K562 (cell line): ENCODE measurements at regions not wholly inside any gene's neighbourhood (a gene's known extent, or its start where the extent isn't known, plus 50 kb on each side); places are given as distances from the start of the nearest gene placed in this dataset.

Experiments used
- ATAC-seq: fragments of 200-7000 bp; cut with Tn5 transposase; 3 replicates; pipeline ENCODE4 v1.9.1; 2020; ENCODE audit warnings: moderate library complexity
- BruUV-seq: library from RNA; stranded (reverse); fragments of 400-500 nt; replicated peaks from 2 replicates; lab custom pipeline; 2021; lab: Mats Ljungman, UMichigan
- CTCF ChIA-PET: fragments of 300-600 bp; formaldehyde crosslinking; extraction: SDS; loops from one replicate; lab custom pipeline; 2021; ENCODE audit warnings: low intra/inter-chr PET ratio; lab: Yijun Ruan, JAX
- POLR2A ChIA-PET: fragments of 300-600, 350-650 bp; sonication (Branson Sonifier 250); formaldehyde crosslinking; extraction: SDS; loops from one replicate; lab custom pipeline; 2021; ENCODE audit warnings: antibody characterized with exemption, inconsistent platforms; lab: Yijun Ruan, JAX
- DNase-seq, 4 experiments: peaks; one replicate each; pipeline versions ENCODE4 v3.0.0 to v3.0.0-alpha.2; 2011 to 2018; ENCODE audit warnings: low spot score in 3 of 4, mixed read lengths in 3 of 4; ENCODE audit errors: extremely low read depth in 1 of 4
- FAIRE-seq: peaks from 2 replicates; lab custom pipeline; 2011; peaks lifted over from hg19 to GRCh38; lab: Jason Lieb, UNC
- H2AFZ ChIP-seq: 2 replicates; pipeline ENCODE4 v1.6.0; 2011; ENCODE audit warnings: low read depth, low read length, control low read depth, inconsistent platforms
- H3K27ac ChIP-seq: fragments of 200-600 bp; 3 replicates; pipeline ENCODE4 v1.8.0; 2011; ENCODE audit warnings: low read depth, mild to moderate bottlenecking, control low read depth, inconsistent platforms, low read length, moderate library complexity, mixed read lengths; ENCODE audit errors: extremely low read depth
- H3K27me3 ChIP-seq, 2 experiments: fragments of 300-600 bp in 1 of 2; 2 replicates in 1 of 2; 3 replicates in 1 of 2; pipeline versions ENCODE4 v1.6.0 to v1.8.0; 2011; ENCODE audit warnings: inconsistent platforms in 2 of 2, low read length in 2 of 2, mild to moderate bottlenecking in 1 of 2, mixed read lengths in 1 of 2, moderate library complexity in 1 of 2; ENCODE audit not compliant: control insufficient read depth in 2 of 2, insufficient read depth in 2 of 2
- H3K36me3 ChIP-seq: fragments of 300-600 bp; 3 replicates; pipeline ENCODE4 v1.8.0; 2011; ENCODE audit warnings: mild to moderate bottlenecking, low read length, inconsistent platforms; ENCODE audit not compliant: control insufficient read depth, insufficient read depth
- H3K4me1 ChIP-seq, 2 experiments: fragments of 200-600 bp in 1 of 2; replicated peaks in 1 of 2; 2 replicates in 1 of 2; 3 replicates in 1 of 2; pipeline versions ENCODE4 v1.5.1 to v1.8.0; 2011; ENCODE audit warnings: inconsistent platforms in 2 of 2, low read length in 2 of 2, mild to moderate bottlenecking in 1 of 2, mixed read lengths in 1 of 2, moderate library complexity in 1 of 2; ENCODE audit not compliant: control insufficient read depth in 2 of 2, insufficient read depth in 2 of 2
- H3K4me2 ChIP-seq: 2 replicates; pipeline ENCODE4 v1.6.1; 2011; ENCODE audit warnings: low read length, control low read depth, inconsistent platforms, mixed read lengths; ENCODE audit not compliant: insufficient read depth
- H3K4me3 ChIP-seq: fragments of 200-600 bp; sonication (generic), shearing (Covaris generic); 2 replicates; pipeline ENCODE4 v1.5.1; 2016; ENCODE audit warnings: control low read depth, inconsistent platforms
- H3K79me2 ChIP-seq: fragments of 200-600 bp; 3 replicates; pipeline ENCODE4 v1.8.0; 2011; ENCODE audit warnings: low read length, inconsistent platforms; ENCODE audit not compliant: control insufficient read depth, insufficient read depth
- H3K9ac ChIP-seq, 2 experiments: 2 replicates each; pipeline versions ENCODE4 v1.6.0 to v1.6.1; 2011; ENCODE audit warnings: low read depth in 2 of 2, low read length in 2 of 2, control low read depth in 1 of 2, inconsistent platforms in 1 of 2, mild to moderate bottlenecking in 1 of 2, mixed read lengths in 1 of 2; ENCODE audit not compliant: insufficient read depth in 1 of 2
- H3K9me1 ChIP-seq: one replicate; pipeline ENCODE4 v1.6.0; 2011; ENCODE audit warnings: inconsistent platforms, mild to moderate bottlenecking, low read length, moderate library complexity; ENCODE audit not compliant: control insufficient read depth, insufficient read depth
- H3K9me3 ChIP-seq: replicated peaks from 2 replicates; pipeline ENCODE4 v1.5.1; 2011; ENCODE audit warnings: low read depth, low read length, inconsistent platforms; ENCODE audit not compliant: control insufficient read depth, insufficient read depth
- H4K20me1 ChIP-seq: replicated peaks from 2 replicates; pipeline ENCODE4 v1.6.1; 2011; ENCODE audit warnings: low read length, inconsistent platforms, mixed read lengths; ENCODE audit not compliant: control insufficient read depth, insufficient read depth
- ATF1 ChIP-seq, 2 experiments: fragments of 450-650 bp in 1 of 2; IDR thresholded peaks; 2 replicates each; pipeline ENCODE4 v1.6.1; 2016; ENCODE audit warnings: missing compliant biosample characterization in 1 of 2, missing genetic modification characterization in 1 of 2
- GATA2 ChIP-seq: sonication (generic); formaldehyde crosslinking; IDR thresholded peaks from 2 replicates; pipeline ENCODE4 v1.4.0; 2020; ENCODE audit warnings: mild to moderate bottlenecking, missing genetic modification reagents
- GTF2F1 ChIP-seq: IDR thresholded peaks from 2 replicates; pipeline ENCODE4 v1.6.1; 2011; ENCODE audit warnings: low read depth, low read length, improper control_type of control experiment
- HNRNPL ChIP-seq: fragments of 200-400 bp; formaldehyde crosslinking; IDR thresholded peaks from 2 replicates; pipeline ENCODE4 v1.6.1; 2017; ENCODE audit warnings: low read depth, mild to moderate bottlenecking, low read length
- MAZ ChIP-seq, 2 experiments: fragments of 450-650 bp in 1 of 2; sonication (generic) in 1 of 2; formaldehyde crosslinking; IDR thresholded peaks in 1 of 2; conservative IDR thresholded peaks in 1 of 2; 2 replicates each; pipeline versions ENCODE4 v1.4.0 to v1.5.0; 2020; ENCODE audit warnings: mild to moderate bottlenecking in 1 of 2, missing genetic modification reagents in 1 of 2
- MED1 ChIP-seq: sonication (generic); formaldehyde crosslinking; IDR thresholded peaks from 2 replicates; pipeline ENCODE4 v1.8.1; 2023; ENCODE audit warnings: missing genetic modification reagents, borderline replicate concordance
- NR1H2 ChIP-seq: sonication (generic); formaldehyde crosslinking; IDR thresholded peaks from 2 replicates; pipeline ENCODE4 v1.4.0; 2020; ENCODE audit warnings: mild to moderate bottlenecking, missing genetic modification reagents
- NR2C2 ChIP-seq, 2 experiments: fragments of 200-800 bp in 1 of 2; sonication (Bioruptor generic) in 1 of 2; sonication (generic) in 1 of 2; formaldehyde crosslinking in 1 of 2; IDR thresholded peaks; 2 replicates each; pipeline versions ENCODE4 v1.6.1 to v1.8.0; 2016 to 2022; ENCODE audit warnings: mild to moderate bottlenecking in 1 of 2, missing compliant biosample characterization in 1 of 2, missing genetic modification characterization in 1 of 2, missing genetic modification reagents in 1 of 2
- POLR2B ChIP-seq: fragments of 450-650 bp; IDR thresholded peaks from 2 replicates; pipeline ENCODE4 v1.6.1; 2018; ENCODE audit warnings: low read depth; ENCODE audit not compliant: partially characterized antibody
- RBM17 ChIP-seq: fragments of 200-400 bp; formaldehyde crosslinking; IDR thresholded peaks from 2 replicates; pipeline ENCODE4 v1.6.1; 2017; ENCODE audit warnings: low read depth, mild to moderate bottlenecking, low read length, borderline replicate concordance
- RCOR1 ChIP-seq, 2 experiments: IDR thresholded peaks; 2 replicates each; pipeline ENCODE4 v1.6.1; 2012; ENCODE audit warnings: low read depth in 2 of 2, low read length in 2 of 2, borderline replicate concordance in 1 of 2, improper control_type of control experiment in 1 of 2
- SRSF3 ChIP-seq: fragments of 200-400 bp; formaldehyde crosslinking; IDR thresholded peaks from 2 replicates; pipeline ENCODE4 v1.6.1; 2016; ENCODE audit warnings: mild to moderate bottlenecking, low read length, moderate library complexity; ENCODE audit not compliant: insufficient read depth
- ZNF197 ChIP-seq: fragments of 200-800 bp; sonication (Bioruptor generic); IDR thresholded peaks from 2 replicates; pipeline ENCODE4 v1.6.1; 2016; ENCODE audit warnings: low read depth, missing genetic modification characterization, missing compliant biosample characterization
- ZNF23 ChIP-seq: fragments of 250-450 bp; sonication (Bioruptor Pico); IDR thresholded peaks from 2 replicates; pipeline ENCODE4 v1.4.0; 2020; ENCODE audit warnings: mild to moderate bottlenecking
- ZNF436 ChIP-seq: fragments of 250-450, 450-650 bp; sonication (Bioruptor Pico); formaldehyde crosslinking; IDR thresholded peaks from 2 replicates; pipeline ENCODE4 v1.7.0; 2020; ENCODE audit warnings: mild to moderate bottlenecking
- ZNF695 ChIP-seq: fragments of 450-650 bp; formaldehyde crosslinking; IDR thresholded peaks from 2 replicates; pipeline ENCODE4 v1.4.0; 2020; ENCODE audit warnings: mild to moderate bottlenecking, moderate library complexity
- ZNF79 ChIP-seq: fragments of 250-450 bp; sonication (Bioruptor Pico); IDR thresholded peaks from 2 replicates; pipeline ENCODE4 v1.4.0; 2020; ENCODE audit warnings: low read depth, mild to moderate bottlenecking, moderate library complexity
- ZSCAN29 ChIP-seq: fragments of 450-650 bp; IDR thresholded peaks from 2 replicates; pipeline ENCODE4 v1.6.1; 2017
- WGBS: fragments of 100-300 bp; shearing (Covaris generic); methylation state at CpG from one replicate; pipeline ENCODE4 v1.1.6; 2016; ENCODE audit warnings: low coverage, mixed read lengths; ENCODE audit not compliant: insufficient coverage; ENCODE audit errors: missing lambda C conversion rate; 5-methylcytosine and 5-hydroxymethylcytosine counted together
- in situ Hi-C: fragments of 300-500 bp; cut with MboI; formaldehyde crosslinking; loops from 4 replicates; pipeline ENCODE4 v1.15.0; 2018; ENCODE audit warnings: inconsistent platforms, mixed read lengths
- intact Hi-C: fragments of 100-400 bp; cut with micrococcal nuclease; formaldehyde crosslinking; loops from 2 replicates; pipeline ENCODE4 v1.14.2; 2022
- TF ChIP-seq, protein P1 (sequence below), 2 experiments: IDR thresholded peaks in 1 of 2; conservative IDR thresholded peaks in 1 of 2; 2 replicates each; pipeline ENCODE4 v1.6.1; 2016; ENCODE audit warnings: low read depth in 2 of 2, mild to moderate bottlenecking in 1 of 2, missing compliant biosample characterization in 1 of 2, missing genetic modification characterization in 1 of 2, moderate library complexity in 1 of 2
- TF ChIP-seq, protein P2 (sequence below): fragments of 250-450 bp; sonication (Bioruptor Pico); IDR thresholded peaks from 2 replicates; pipeline ENCODE4 v1.9.0; 2021; ENCODE audit warnings: mild to moderate bottlenecking

DNA sequence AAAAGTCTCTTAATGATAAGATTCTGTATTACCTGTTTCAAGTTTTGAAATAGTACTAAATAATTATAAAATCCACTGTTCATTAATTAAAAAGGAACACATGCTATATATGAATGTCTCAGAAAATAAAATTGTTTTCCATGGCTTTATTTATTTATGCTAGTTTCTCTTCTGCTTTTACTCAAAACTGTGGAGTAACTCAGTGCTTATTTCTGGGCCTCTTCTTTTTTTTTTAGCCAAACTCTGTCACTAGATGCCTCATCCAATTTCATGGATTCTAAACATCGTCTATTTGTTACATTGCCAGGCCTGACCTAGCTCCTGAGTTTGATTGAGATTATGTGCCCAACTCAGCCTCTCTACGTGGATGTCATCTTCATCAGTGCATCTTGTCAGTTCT, 1509.7 kb downstream of the MAT2B start (continued):
- TF ChIP-seq, protein P1, sequence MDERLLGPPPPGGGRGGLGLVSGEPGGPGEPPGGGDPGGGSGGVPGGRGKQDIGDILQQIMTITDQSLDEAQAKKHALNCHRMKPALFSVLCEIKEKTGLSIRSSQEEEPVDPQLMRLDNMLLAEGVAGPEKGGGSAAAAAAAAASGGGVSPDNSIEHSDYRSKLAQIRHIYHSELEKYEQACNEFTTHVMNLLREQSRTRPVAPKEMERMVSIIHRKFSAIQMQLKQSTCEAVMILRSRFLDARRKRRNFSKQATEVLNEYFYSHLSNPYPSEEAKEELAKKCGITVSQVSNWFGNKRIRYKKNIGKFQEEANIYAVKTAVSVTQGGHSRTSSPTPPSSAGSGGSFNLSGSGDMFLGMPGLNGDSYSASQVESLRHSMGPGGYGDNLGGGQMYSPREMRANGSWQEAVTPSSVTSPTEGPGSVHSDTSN (CRISPR knock-in tag; IDR thresholded peaks at IDR 0.05; ENCODE audit: low read depth): no peak
- TF ChIP-seq, protein P1 (tag; conservative IDR thresholded peaks at IDR 0.05; ENCODE audit: low read depth): no peak
- TF ChIP-seq GATA2 (CRISPR knock-in tag) (no peak), SRSF3 (no peak), MED1 (CRISPR knock-in tag) (no peak), MAZ (CRISPR knock-in tag; conservative IDR thresholded peaks at IDR 0.05 in 1 of 2, IDR thresholded peaks at IDR 0.05 in 1 of 2) (no peak), ZNF197 (no peak), HNRNPL (no peak)
- TF ChIP-seq, protein P2, sequence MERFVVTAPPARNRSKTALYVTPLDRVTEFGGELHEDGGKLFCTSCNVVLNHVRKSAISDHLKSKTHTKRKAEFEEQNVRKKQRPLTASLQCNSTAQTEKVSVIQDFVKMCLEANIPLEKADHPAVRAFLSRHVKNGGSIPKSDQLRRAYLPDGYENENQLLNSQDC (CRISPR knock-in tag): no peak

DNA sequence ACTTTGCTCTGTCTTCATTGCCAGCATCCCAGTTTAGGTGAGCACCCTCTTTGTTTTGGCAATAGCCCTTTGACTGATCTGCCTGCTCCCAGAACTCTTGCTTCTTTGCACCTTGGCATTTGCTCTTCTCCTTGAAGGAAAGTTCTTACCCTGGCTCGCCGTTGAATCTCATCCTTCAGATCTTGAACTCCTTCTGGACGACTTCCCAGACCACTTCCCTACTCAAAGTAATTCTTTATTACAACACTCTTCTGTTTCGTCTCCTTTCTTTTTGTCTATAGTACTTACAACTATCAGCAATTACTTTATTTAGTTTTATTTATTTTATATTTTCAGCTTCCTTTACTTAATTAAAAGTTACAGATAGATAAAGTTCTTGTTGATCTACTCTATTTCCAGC, 1510.1 kb downstream of the MAT2B start:
- BruUV-seq: no TSS peak
- Histone ChIP-seq H3K9ac (no peak overlapping the region), H4K20me1 (no peaks in the 10 kb centered on the region), H3K27ac (no peak overlapping the region), H3K79me2 (no peaks in the 10 kb centered on the region), H3K36me3 (no peaks in the 10 kb centered on the region), H3K4me2 (no peak overlapping the region), H3K9me3 (no peaks in the 10 kb centered on the region), H2AFZ (no peak overlapping the region), H3K9me1 (no peaks in the 10 kb centered on the region), H3K27me3 (no peaks in the 10 kb centered on the region), H3K4me3 (no peak overlapping the region), H3K4me1 (no peaks in the 10 kb centered on the region)
- CTCF ChIA-PET: no interaction called here
- WGBS: 0% methylated on average over 4 of the region's 4 CpGs
- no peak for DNase-seq
- no peak for ATAC-seq
- POLR2A ChIA-PET: no interaction called here
- in situ Hi-C loops (no loop called here), intact Hi-C loops (no loop called here)
- FAIRE-seq: no peak
- TF ChIP-seq ZNF436 (CRISPR knock-in tag): no peak
- no peak for TF ChIP-seq NR2C2 (CRISPR knock-in tag; IDR thresholded peaks at IDR 0.05)
- TF ChIP-seq NR2C2 (tag; IDR thresholded peaks at IDR 0.05): no peak
- no peak for TF ChIP-seq ZNF23 (CRISPR knock-in tag)
- TF ChIP-seq ZSCAN29: no peak
- no peak for TF ChIP-seq RBM17
- TF ChIP-seq ZNF79 (CRISPR knock-in tag): no peak
- TF ChIP-seq NR1H2: no peak
- TF ChIP-seq ZNF695 (CRISPR knock-in tag): no peak
- TF ChIP-seq GTF2F1: no peak
- TF ChIP-seq POLR2B: no peak
- no peak for TF ChIP-seq RCOR1 (IDR thresholded peaks at IDR 0.05; ENCODE audit: borderline replicate concordance in 1 of 2, low read depth in 2 of 2, low read length in 2 of 2)
- no peak for TF ChIP-seq ATF1 (CRISPR knock-in tag; IDR thresholded peaks at IDR 0.05)
- no peak for TF ChIP-seq ATF1 (tag; IDR thresholded peaks at IDR 0.05)
